Endothelial cell of umbilical vein (primary cell): ENCODE measurements at regions not wholly inside any gene's neighbourhood (a gene's known extent, or its start where the extent isn't known, plus 50 kb on each side); places are given as distances from the start of the nearest gene placed in this dataset.

Experiments
- BruUV-seq: library from RNA; stranded (reverse); fragments of 400-500 nt; replicated peaks from 2 replicates; lab custom pipeline; 2021; lab: Mats Ljungman, UMichigan
- CTCF ChIA-PET: fragments of 300-600, 350-600 bp; sonication (Branson Sonifier 250); formaldehyde crosslinking; loops from one replicate; lab custom pipeline; 2021; ENCODE audit warnings: antibody characterized with exemption, inconsistent platforms; lab: Charles Lee
- POLR2A ChIA-PET: fragments of 300-600, 350-600 bp; sonication (Branson Sonifier 250); formaldehyde crosslinking; loops from one replicate; lab custom pipeline; 2021; ENCODE audit warnings: antibody characterized with exemption, inconsistent platforms; lab: Charles Lee
- DNase-seq: peaks from one replicate; pipeline ENCODE4 v3.0.0-alpha.2; 2011; ENCODE audit warnings: low read depth, low spot score
- FAIRE-seq: peaks from 2 replicates; lab custom pipeline; 2011; peaks lifted over from hg19 to GRCh38; lab: Jason Lieb, UNC
- H2AFZ ChIP-seq: 2 replicates; pipeline ENCODE4 v1.6.0; 2012; ENCODE audit warnings: low read depth, low read length, control low read depth, inconsistent platforms
- H3K27ac ChIP-seq: 2 replicates; pipeline ENCODE4 v1.5.1; 2011; ENCODE audit warnings: low read depth, mild to moderate bottlenecking, control low read depth, low read length, moderate library complexity; ENCODE audit not compliant: insufficient read depth
- H3K27me3 ChIP-seq, 2 experiments: 2 replicates each; pipeline versions ENCODE4 v1.6.0 to v1.6.1; 2011; ENCODE audit warnings: low read length in 2 of 2, mixed read lengths in 1 of 2; ENCODE audit not compliant: control insufficient read depth in 2 of 2, insufficient read depth in 2 of 2
- H3K36me3 ChIP-seq, 2 experiments: 2 replicates in 1 of 2; 3 replicates in 1 of 2; pipeline ENCODE4 v1.5.1; 2011; ENCODE audit warnings: low read length in 2 of 2, mild to moderate bottlenecking in 1 of 2, moderate library complexity in 1 of 2; ENCODE audit not compliant: control insufficient read depth in 2 of 2, insufficient read depth in 2 of 2; ENCODE audit errors: extremely low read depth in 1 of 2
- H3K4me1 ChIP-seq: 3 replicates; pipeline ENCODE4 v1.5.1; 2011; ENCODE audit warnings: mild to moderate bottlenecking, low read length; ENCODE audit not compliant: control insufficient read depth, insufficient read depth; ENCODE audit errors: extremely low read depth
- H3K4me2 ChIP-seq: 2 replicates; pipeline ENCODE4 v1.6.1; 2011; ENCODE audit warnings: low read length, control low read depth, mixed read lengths; ENCODE audit not compliant: insufficient read depth
- H3K4me3 ChIP-seq, 3 experiments: fragments of 200-600 bp in 1 of 3; sonication (generic), shearing (Covaris generic) in 1 of 3; replicated peaks in 1 of 3; 2 replicates each; pipeline ENCODE4 v1.5.1; 2011 to 2016; ENCODE audit warnings: control low read depth in 3 of 3, low read length in 3 of 3, mild to moderate bottlenecking in 2 of 3, inconsistent platforms in 1 of 3, low read depth in 1 of 3, moderate library complexity in 1 of 3; ENCODE audit not compliant: insufficient read depth in 1 of 3
- H3K79me2 ChIP-seq: 2 replicates; pipeline ENCODE4 v1.6.0; 2012; ENCODE audit warnings: low read length, inconsistent platforms; ENCODE audit not compliant: control insufficient read depth, insufficient read depth
- H3K9ac ChIP-seq: replicated peaks from 2 replicates; pipeline ENCODE3; 2011; ENCODE audit warnings: low read length, control low read depth; ENCODE audit not compliant: insufficient read depth; ENCODE audit errors: extremely low read depth
- H3K9me1 ChIP-seq: replicated peaks from 3 replicates; pipeline ENCODE4 v1.6.0; 2011; ENCODE audit warnings: mild to moderate bottlenecking, low read length; ENCODE audit not compliant: control insufficient read depth, insufficient read depth; ENCODE audit errors: extremely low read depth
- H3K9me3 ChIP-seq: replicated peaks from 2 replicates; pipeline ENCODE4 v1.5.1; 2012; ENCODE audit warnings: low read length, inconsistent platforms; ENCODE audit not compliant: control insufficient read depth, insufficient read depth
- H4K20me1 ChIP-seq: replicated peaks from 2 replicates; pipeline ENCODE3; 2011; ENCODE audit warnings: mild to moderate bottlenecking, low read length; ENCODE audit not compliant: control insufficient read depth, insufficient read depth; ENCODE audit errors: extremely low read depth
- EZH2 ChIP-seq: IDR thresholded peaks from 2 replicates; pipeline ENCODE4 v1.6.1; 2012; ENCODE audit warnings: borderline replicate concordance, low read depth, mild to moderate bottlenecking, moderate library complexity, low read length, inconsistent platforms; ENCODE audit not compliant: severe bottlenecking
- FOS ChIP-seq: IDR thresholded peaks from 2 replicates; pipeline ENCODE4 v1.6.1; 2011; ENCODE audit warnings: mild to moderate bottlenecking, low read length, moderate library complexity, borderline replicate concordance; ENCODE audit not compliant: insufficient read depth
- GATA2 ChIP-seq: IDR thresholded peaks from 2 replicates; pipeline ENCODE4 v1.7.0; 2011; ENCODE audit warnings: low read depth, mild to moderate bottlenecking, moderate library complexity, mixed read lengths, low read length; ENCODE audit not compliant: insufficient read length, insufficient read depth
- JUN ChIP-seq: IDR thresholded peaks from 2 replicates; pipeline ENCODE4 v1.6.1; 2011; ENCODE audit warnings: borderline replicate concordance, low read depth; ENCODE audit not compliant: insufficient read length, insufficient read depth
- MYC ChIP-seq: IDR thresholded peaks from one replicate; pipeline ENCODE4 v1.6.1; 2011; ENCODE audit warnings: mild to moderate bottlenecking, low read depth, low read length
- POLR2A ChIP-seq: IDR thresholded peaks from 2 replicates; pipeline ENCODE4 v1.6.1; 2012; ENCODE audit warnings: low read depth, mild to moderate bottlenecking, control low read depth, low read length
- POLR2AphosphoS5 ChIP-seq: IDR thresholded peaks from 2 replicates; pipeline ENCODE4 v1.6.1; 2012; ENCODE audit warnings: low read depth, mild to moderate bottlenecking, control low read depth, low read length, moderate library complexity; ENCODE audit not compliant: insufficient read depth
- dilution Hi-C: fragments of 300-500 bp; cut with MboI; formaldehyde crosslinking; loops from one replicate; pipeline ENCODE4 v1.15.0; 2019; ENCODE audit warnings: low sequenced_read_pairs; ENCODE audit not compliant: extremely low pct_ligation_motif_present
- intact Hi-C: fragments of 100-400 bp; cut with micrococcal nuclease; formaldehyde crosslinking; loops from one replicate; pipeline ENCODE4 v1.10.0; 2022
- TF ChIP-seq, protein P1 (sequence below), 2 donors: IDR thresholded peaks; 1 replicate in 1 of 2; 2 replicates in 1 of 2; pipeline ENCODE4 v1.5.1; 2011; ENCODE audit warnings: low read length in 2 of 2, mild to moderate bottlenecking in 2 of 2, moderate library complexity in 2 of 2, control low read depth in 1 of 2, inconsistent platforms in 1 of 2, low read depth in 1 of 2; ENCODE audit not compliant: insufficient read depth in 1 of 2; ENCODE audit errors: extremely low read depth in 1 of 2
- TF ChIP-seq, protein P2 (sequence below): IDR thresholded peaks from 2 replicates; pipeline ENCODE4 v1.6.1; 2011; ENCODE audit not compliant: insufficient read depth, insufficient read length

- H3K9me1 ChIP-seq = no peaks in the 10 kb centered on the region
- H3K4me3 ChIP-seq = no peak overlapping the region
- CTCF ChIA-PET = interaction anchor here (1.3 kb wide), 1 partner anchor 31 kb away, joined by 3 read pairs; no protein-coding TSS in a partner anchor
- POLR2A ChIA-PET = no interaction called here
- TF ChIP-seq POLR2A (no peak), FOS (no peak), EZH2 (no peak), POLR2AphosphoS5 (no peak), JUN (no peak), MYC (no peak), GATA2 (no peak)
- TF ChIP-seq, protein P1, sequence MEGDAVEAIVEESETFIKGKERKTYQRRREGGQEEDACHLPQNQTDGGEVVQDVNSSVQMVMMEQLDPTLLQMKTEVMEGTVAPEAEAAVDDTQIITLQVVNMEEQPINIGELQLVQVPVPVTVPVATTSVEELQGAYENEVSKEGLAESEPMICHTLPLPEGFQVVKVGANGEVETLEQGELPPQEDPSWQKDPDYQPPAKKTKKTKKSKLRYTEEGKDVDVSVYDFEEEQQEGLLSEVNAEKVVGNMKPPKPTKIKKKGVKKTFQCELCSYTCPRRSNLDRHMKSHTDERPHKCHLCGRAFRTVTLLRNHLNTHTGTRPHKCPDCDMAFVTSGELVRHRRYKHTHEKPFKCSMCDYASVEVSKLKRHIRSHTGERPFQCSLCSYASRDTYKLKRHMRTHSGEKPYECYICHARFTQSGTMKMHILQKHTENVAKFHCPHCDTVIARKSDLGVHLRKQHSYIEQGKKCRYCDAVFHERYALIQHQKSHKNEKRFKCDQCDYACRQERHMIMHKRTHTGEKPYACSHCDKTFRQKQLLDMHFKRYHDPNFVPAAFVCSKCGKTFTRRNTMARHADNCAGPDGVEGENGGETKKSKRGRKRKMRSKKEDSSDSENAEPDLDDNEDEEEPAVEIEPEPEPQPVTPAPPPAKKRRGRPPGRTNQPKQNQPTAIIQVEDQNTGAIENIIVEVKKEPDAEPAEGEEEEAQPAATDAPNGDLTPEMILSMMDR (IDR thresholded peaks at IDR 0.05; ENCODE audit: extremely low read depth in 1 of 2, insufficient read depth in 1 of 2, low read depth in 1 of 2, low read length in 2 of 2) = no peak
- TF ChIP-seq, protein P2, sequence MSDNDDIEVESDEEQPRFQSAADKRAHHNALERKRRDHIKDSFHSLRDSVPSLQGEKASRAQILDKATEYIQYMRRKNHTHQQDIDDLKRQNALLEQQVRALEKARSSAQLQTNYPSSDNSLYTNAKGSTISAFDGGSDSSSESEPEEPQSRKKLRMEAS = no peak
- H2AFZ ChIP-seq = no peak overlapping the region
- no peaks in the 10 kb centered on the region for H3K79me2 ChIP-seq
- DNase-seq (no peak), FAIRE-seq (no peak)
- no peak overlapping the region for H3K9ac ChIP-seq
- no peaks in the 10 kb centered on the region for H3K4me1 ChIP-seq
- H3K27ac ChIP-seq = no peak overlapping the region
- no peaks in the 10 kb centered on the region for H4K20me1 ChIP-seq
- H3K36me3 ChIP-seq = no peaks in the 10 kb centered on the region
- BruUV-seq = no TSS peak
- H3K9me3 ChIP-seq = no peaks in the 10 kb centered on the region
- dilution Hi-C loops = no loop called here
- no peaks in the 10 kb centered on the region for H3K27me3 ChIP-seq
- H3K4me2 ChIP-seq = no peak overlapping the region
- intact Hi-C loops = no loop called here
Observed at GRCh38 chr12:19671695-19672094, 232.4 kb downstream of the AEBP2 start.
